ENCODE measurements at regions not wholly inside any gene's neighbourhood (a gene's known extent, or its start where the extent isn't known, plus 50 kb on each side); places are given as distances from the start of the nearest gene placed in this dataset.

- Histone ChIP-seq H4K20me1 (ENCODE audit: insufficient read depth) (no peaks in the 10 kb centered on the region), H3K36me3 (ENCODE audit: control insufficient read depth in 1 of 2, insufficient read depth in 2 of 2, low read length in 2 of 2) (no peaks in the 10 kb centered on the region), H3K9me3 (ENCODE audit: control insufficient read depth in 1 of 2, insufficient read depth in 1 of 2, low read depth in 1 of 2, low read length in 2 of 2) (no peaks in the 10 kb centered on the region), H3K9me2 (ENCODE audit: insufficient read depth) (no peaks in the 10 kb centered on the region), H3K4me1 (ENCODE audit: control insufficient read depth in 1 of 2, insufficient read depth in 2 of 2, low read length in 2 of 2) (peaks cover 0 to 9% of the 10 kb centered on the region in 2 experiments; a peak in 1 of 4 replicates), H3K27ac (ENCODE audit: low read depth, low read length) (no peak overlapping the region), H3K27me3 (ENCODE audit: insufficient read depth, low read length) (no peaks in the 10 kb centered on the region), H3K9ac (ENCODE audit: low read length) (no peak overlapping the region), H3K4me3 (replicated peaks in 1 of 2; ENCODE audit: low read depth in 1 of 2, low read length in 2 of 2) (no peak overlapping the region), H3K79me2 (ENCODE audit: insufficient read depth, low read length) (no peaks in the 10 kb centered on the region), H2AFZ (ENCODE audit: low read depth, low read length, poor library complexity, severe bottlenecking) (no peak overlapping the region), H3K4me2 (ENCODE audit: low read length) (no peak overlapping the region)
- ATAC-seq (no peak), DNase-seq (ENCODE audit: low read depth, low spot score) (no peak)
- intact Hi-C loops (cut with micrococcal nuclease), result loop anchor here (10.0 kb wide), 1 partner anchor 165 kb away; no protein-coding TSS in a partner anchor
- RAD21 ChIA-PET (ENCODE audit: low non-redundant PET in 1 of 2, low total read pairs in 2 of 2, uncharacterized antibody in 2 of 2, unreplicated experiment in 2 of 2), result no interaction called here
- CTCF ChIA-PET, result no interaction called here
- TF ChIP-seq ZFX (IDR thresholded peaks at IDR 0.05) (no peak), CEBPB (IDR thresholded peaks at IDR 0.05; ENCODE audit: low read depth) (no peak), CTCF (IDR thresholded peaks at IDR 0.05 in 2 of 3, conservative IDR thresholded peaks at IDR 0.05 in 1 of 3; ENCODE audit: borderline replicate concordance in 1 of 3, insufficient read depth in 1 of 3, low read depth in 2 of 3, low read length in 2 of 3) (no peak), SRF (IDR thresholded peaks at IDR 0.05; ENCODE audit: low read depth) (no peak), ZBTB33 (IDR thresholded peaks at IDR 0.05; ENCODE audit: extremely low read depth, insufficient replicate concordance, low read length) (no peak), SP1 (IDR thresholded peaks at IDR 0.05; ENCODE audit: low read depth) (no peak), RAD21 (IDR thresholded peaks at IDR 0.05; ENCODE audit: low read depth) (no peak), POLR2A (IDR thresholded peaks at IDR 0.05; ENCODE audit: borderline replicate concordance, extremely low read depth, insufficient read depth, insufficient read length) (no peak), EGR1 (IDR thresholded peaks at IDR 0.05; ENCODE audit: low read depth) (no peak), EZH2 (IDR thresholded peaks at IDR 0.05) (no peak), EZH2phosphoT487 (IDR thresholded peaks at IDR 0.05; ENCODE audit: borderline replicate concordance) (no peak), YY1 (IDR thresholded peaks at IDR 0.05; ENCODE audit: extremely low read depth, insufficient replicate concordance, low read depth, low read length) (no peak), JUND (IDR thresholded peaks at IDR 0.05) (no peak), REST (IDR thresholded peaks at IDR 0.05; ENCODE audit: low read depth) (no peak), TCF7L2 (IDR thresholded peaks at IDR 0.05; ENCODE audit: borderline replicate concordance, extremely low read depth, insufficient read depth, insufficient read length) (no peak), CBX3 (IDR thresholded peaks at IDR 0.05; ENCODE audit: low read depth) (no peak), ATF3 (IDR thresholded peaks at IDR 0.05) (no peak), ELF1 (IDR thresholded peaks at IDR 0.05; ENCODE audit: borderline replicate concordance, low read depth) (no peak)
- TF ChIP-seq, protein P1, sequence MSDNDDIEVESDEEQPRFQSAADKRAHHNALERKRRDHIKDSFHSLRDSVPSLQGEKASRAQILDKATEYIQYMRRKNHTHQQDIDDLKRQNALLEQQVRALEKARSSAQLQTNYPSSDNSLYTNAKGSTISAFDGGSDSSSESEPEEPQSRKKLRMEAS (IDR thresholded peaks at IDR 0.05), result no peak
- no TSS peak for BruUV-seq (replicated peaks)
- POLR2A ChIA-PET, result no interaction called here
These were observed 73.7 kb upstream of the TSC22D1 start for GRCh38 chr13:44649834-44650233.

Measured in HCT116 (cell line).